Effector CD4-positive, alpha-beta T cell (primary cell): ENCODE measurements at regions not wholly inside any gene's neighbourhood (a gene's known extent, or its start where the extent isn't known, plus 50 kb on each side); places are given as distances from the start of the nearest gene placed in this dataset.

Experiments
- DNase-seq: peaks from one replicate; pipeline ENCODE4 v3.0.0-alpha.2; 2020

- no peak for DNase-seq
These were observed 1461.9 kb downstream of the UQCRFS1 start for GRCh38 chr19:27751044-27751391.

- no peak for DNase-seq
These were observed 1462.4 kb downstream of the UQCRFS1 start for GRCh38 chr19:27750391-27751043.

- DNase-seq, result no peak
These were observed 1464.3 kb downstream of the UQCRFS1 start for GRCh38 chr19:27748551-27749152.

GRCh38 chr19:27746691-27747380, 1466.1 kb downstream of the UQCRFS1 start:
- no peak for DNase-seq

GRCh38 chr19:27745978-27746542, 1466.9 kb downstream of the UQCRFS1 start:
- no peak for DNase-seq

- no peak for DNase-seq
These were observed 1467.8 kb downstream of the UQCRFS1 start for GRCh38 chr19:27744926-27745768.

- no peak for DNase-seq
These were observed 1470.9 kb downstream of the UQCRFS1 start for GRCh38 chr19:27742041-27742440.

GRCh38 chr19:27741236-27741635, 1471.7 kb downstream of the UQCRFS1 start:
- no peak for DNase-seq

- DNase-seq, result no peak
These were observed 1472.6 kb downstream of the UQCRFS1 start for GRCh38 chr19:27740396-27740795.

- DNase-seq, result no peak
These were observed 1474.3 kb downstream of the UQCRFS1 start for GRCh38 chr19:27738569-27739193.

GRCh38 chr19:27736225-27736624, 1476.7 kb downstream of the UQCRFS1 start:
- DNase-seq, result no peak

- DNase-seq, result no peak
These were observed 1477.6 kb downstream of the UQCRFS1 start for GRCh38 chr19:27735314-27735713.

- DNase-seq, result no peak
These were observed 1478.3 kb downstream of the UQCRFS1 start for GRCh38 chr19:27734496-27735220.

- DNase-seq, result no peak
These were observed 1479.2 kb downstream of the UQCRFS1 start for GRCh38 chr19:27733551-27734266.

GRCh38 chr19:27729332-27729731, 1483.6 kb downstream of the UQCRFS1 start:
- no peak for DNase-seq

- DNase-seq, result no peak
These were observed 1490.3 kb downstream of the UQCRFS1 start for GRCh38 chr19:27722625-27723024.

- no peak for DNase-seq
These were observed 1492.8 kb downstream of the UQCRFS1 start for GRCh38 chr19:27720155-27720554.

GRCh38 chr19:27719034-27719433, 1493.9 kb downstream of the UQCRFS1 start:
- no peak for DNase-seq

- no peak for DNase-seq
These were observed 1494.7 kb downstream of the UQCRFS1 start for GRCh38 chr19:27718234-27718633.

- no peak for DNase-seq
These were observed 1495.1 kb downstream of the UQCRFS1 start for GRCh38 chr19:27717825-27718224.

- no peak for DNase-seq
These were observed 1496.0 kb downstream of the UQCRFS1 start for GRCh38 chr19:27716922-27717321.
